Activated CD4-positive, alpha-beta T cell treated with anti-CD3 and anti-CD28 coated beads for 36 hours (primary cell): ENCODE measurements at regions not wholly inside any gene's neighbourhood (a gene's known extent, or its start where the extent isn't known, plus 50 kb on each side); places are given as distances from the start of the nearest gene placed in this dataset.

Experiments used
- ATAC-seq: fragments of 200-7000 bp; cut with Tn5 transposase; one replicate; pipeline ENCODE4 v1.10.0; 2021; ENCODE audit warnings: mild to moderate bottlenecking, moderate library complexity
- CTCF ChIA-PET: fragments of 350-600 bp; sonication (Branson Sonifier 250); formaldehyde crosslinking; loops from one replicate; lab custom pipeline; 2021; ENCODE audit warnings: antibody characterized with exemption; lab: Charles Lee
- POLR2A ChIA-PET: fragments of 350-600 bp; sonication (Branson Sonifier 250); formaldehyde crosslinking; loops from one replicate; lab custom pipeline; 2021; ENCODE audit warnings: antibody characterized with exemption, inconsistent platforms; lab: Charles Lee
- DNase-seq: peaks from one replicate; pipeline ENCODE4 v3.0.0-alpha.2; 2020
- H3K27ac Mint-ChIP-seq: one replicate; pipeline ENCODE4 v1.8.0; 2021; ENCODE audit warnings: mixed read lengths
- H3K27me3 Mint-ChIP-seq: one replicate; pipeline ENCODE4 v1.8.0; 2021; ENCODE audit warnings: mixed read lengths
- H3K36me3 Mint-ChIP-seq: one replicate; pipeline ENCODE4 v1.8.0; 2021; ENCODE audit warnings: low read depth, mixed read lengths
- H3K4me1 Mint-ChIP-seq: one replicate; pipeline ENCODE4 v1.8.0; 2021; ENCODE audit warnings: mixed read lengths
- H3K4me3 Mint-ChIP-seq: one replicate; pipeline ENCODE4 v1.8.0; 2021; ENCODE audit warnings: mild to moderate bottlenecking, moderate library complexity, mixed read lengths
- H3K9me3 Mint-ChIP-seq: one replicate; pipeline ENCODE4 v1.8.0; 2021; ENCODE audit warnings: low read depth, mixed read lengths
- intact Hi-C, 2 experiments: fragments of 100-400 bp; cut with DNase I in 1 of 2; cut with micrococcal nuclease in 1 of 2; formaldehyde crosslinking; loops; one replicate each; pipeline versions ENCODE4 v1.14.2 to v1.15.1; 2022 to 2024; cut with DNase I, micrococcal nuclease

GRCh38 chr2:167764772-167765341 lies 482.5 kb downstream of the STK39 start:
- intact Hi-C loops, result no loop called here
- H3K36me3 Mint-ChIP-seq, result no peaks in the 10 kb centered on the region
- ATAC-seq (no peak), DNase-seq (no peak)
- H3K27me3 Mint-ChIP-seq, result no peaks in the 10 kb centered on the region
- no peaks in the 10 kb centered on the region for H3K9me3 Mint-ChIP-seq
- POLR2A ChIA-PET, result no interaction called here
- H3K4me1 Mint-ChIP-seq, result no peaks in the 10 kb centered on the region
- H3K27ac Mint-ChIP-seq, result no peak overlapping the region
- no peak overlapping the region for H3K4me3 Mint-ChIP-seq
- CTCF ChIA-PET, result no interaction called here

GRCh38 chr2:167761465-167762136 lies 485.8 kb downstream of the STK39 start:
- no peak for DNase-seq
- no peak overlapping the region for H3K4me3 Mint-ChIP-seq
- H3K36me3 Mint-ChIP-seq, result no peaks in the 10 kb centered on the region
- ChIA-PET CTCF (no interaction called here), POLR2A (no interaction called here)
- no peaks in the 10 kb centered on the region for H3K4me1 Mint-ChIP-seq
- no peak overlapping the region for H3K27ac Mint-ChIP-seq
- ATAC-seq, result no peak
- no peaks in the 10 kb centered on the region for H3K27me3 Mint-ChIP-seq
- no peaks in the 10 kb centered on the region for H3K9me3 Mint-ChIP-seq
- intact Hi-C loops, result no loop called here

- intact Hi-C loops, result no loop called here
- no peaks in the 10 kb centered on the region for H3K27me3 Mint-ChIP-seq
- H3K4me1 Mint-ChIP-seq, result no peaks in the 10 kb centered on the region
- no peaks in the 10 kb centered on the region for H3K9me3 Mint-ChIP-seq
- POLR2A ChIA-PET, result no interaction called here
- no peak overlapping the region for H3K4me3 Mint-ChIP-seq
- no peak for DNase-seq
- no peak overlapping the region for H3K27ac Mint-ChIP-seq
- no peaks in the 10 kb centered on the region for H3K36me3 Mint-ChIP-seq
- ATAC-seq, result no peak
- CTCF ChIA-PET, result interaction anchor here (0.7 kb wide), 1 partner anchor 13 kb away, joined by 3 read pairs; no protein-coding TSS in a partner anchor
Observed at GRCh38 chr2:167759531-167759930, 487.9 kb downstream of the STK39 start.

- Mint-ChIP-seq H3K9me3 (no peaks in the 10 kb centered on the region), H3K36me3 (no peaks in the 10 kb centered on the region), H3K27ac (no peak overlapping the region), H3K4me1 (no peaks in the 10 kb centered on the region), H3K4me3 (no peak overlapping the region), H3K27me3 (no peaks in the 10 kb centered on the region)
- ATAC-seq (no peak), DNase-seq (no peak)
- CTCF ChIA-PET, result no interaction called here
- POLR2A ChIA-PET, result no interaction called here
- intact Hi-C loops, result no loop called here
Observed at GRCh38 chr2:167758292-167758691, 489.1 kb downstream of the STK39 start.

GRCh38 chr2:167756446-167756845 lies 490.9 kb downstream of the STK39 start:
- H3K27ac Mint-ChIP-seq, result no peak overlapping the region
- ChIA-PET CTCF (no interaction called here), POLR2A (no interaction called here)
- no peak for ATAC-seq
- H3K36me3 Mint-ChIP-seq, result no peaks in the 10 kb centered on the region
- H3K27me3 Mint-ChIP-seq, result peaks cover 2% of the 10 kb centered on the region
- no peaks in the 10 kb centered on the region for H3K9me3 Mint-ChIP-seq
- no peak for DNase-seq
- no peaks in the 10 kb centered on the region for H3K4me1 Mint-ChIP-seq
- intact Hi-C loops, result no loop called here
- H3K4me3 Mint-ChIP-seq, result no peak overlapping the region

- Mint-ChIP-seq H3K27ac (no peak overlapping the region), H3K4me1 (no peaks in the 10 kb centered on the region), H3K36me3 (no peaks in the 10 kb centered on the region), H3K27me3 (peaks cover 6% of the 10 kb centered on the region), H3K9me3 (no peaks in the 10 kb centered on the region), H3K4me3 (no peak overlapping the region)
- ChIA-PET CTCF (no interaction called here), POLR2A (no interaction called here)
- DNase-seq (no peak), ATAC-seq (no peak)
- intact Hi-C loops, result no loop called here
Observed at GRCh38 chr2:167753142-167753541, 494.3 kb downstream of the STK39 start.

- CTCF ChIA-PET, result no interaction called here
Observed at GRCh38 chr2:167752734-167753133, 494.7 kb downstream of the STK39 start.

GRCh38 chr2:167750675-167751074 lies 496.7 kb downstream of the STK39 start:
- Mint-ChIP-seq H3K9me3 (no peaks in the 10 kb centered on the region), H3K27ac (no peak overlapping the region), H3K4me3 (no peak overlapping the region), H3K27me3 (peaks cover 10% of the 10 kb centered on the region), H3K36me3 (no peaks in the 10 kb centered on the region), H3K4me1 (no peaks in the 10 kb centered on the region)
- POLR2A ChIA-PET, result no interaction called here
- ATAC-seq (no peak), DNase-seq (no peak)
- intact Hi-C loops, result no loop called here
- CTCF ChIA-PET, result no interaction called here

More at GRCh38 chr2:167752734-167753133, 494.7 kb downstream of the STK39 start:
- no peak for DNase-seq
- no peaks in the 10 kb centered on the region for H3K4me1 Mint-ChIP-seq
- no peak overlapping the region for H3K4me3 Mint-ChIP-seq
- ATAC-seq, result no peak
- intact Hi-C loops, result no loop called here
- H3K36me3 Mint-ChIP-seq, result no peaks in the 10 kb centered on the region
- H3K27ac Mint-ChIP-seq, result no peak overlapping the region
- POLR2A ChIA-PET, result no interaction called here
- H3K9me3 Mint-ChIP-seq, result no peaks in the 10 kb centered on the region
- peaks cover 6% of the 10 kb centered on the region for H3K27me3 Mint-ChIP-seq

- Mint-ChIP-seq H3K4me3 (no peak overlapping the region), H3K4me1 (no peaks in the 10 kb centered on the region), H3K36me3 (no peaks in the 10 kb centered on the region), H3K27ac (no peak overlapping the region), H3K27me3 (peaks cover 10% of the 10 kb centered on the region), H3K9me3 (no peaks in the 10 kb centered on the region)
- POLR2A ChIA-PET, result no interaction called here
- DNase-seq, result no peak
- ATAC-seq, result no peak
- CTCF ChIA-PET, result no interaction called here
- intact Hi-C loops, result no loop called here
Observed at GRCh38 chr2:167749660-167750059, 497.7 kb downstream of the STK39 start.

- intact Hi-C loops, result no loop called here
- CTCF ChIA-PET, result no interaction called here
- ATAC-seq, result no peak
Observed at GRCh38 chr2:167749016-167749415, 498.4 kb downstream of the STK39 start.

GRCh38 chr2:167748536-167748935 lies 498.9 kb downstream of the STK39 start:
- no peak for ATAC-seq

More at GRCh38 chr2:167749016-167749415, 498.4 kb downstream of the STK39 start:
- Mint-ChIP-seq H3K27ac (no peak overlapping the region), H3K4me3 (no peak overlapping the region), H3K27me3 (peaks cover 10% of the 10 kb centered on the region), H3K4me1 (no peaks in the 10 kb centered on the region), H3K9me3 (no peaks in the 10 kb centered on the region), H3K36me3 (no peaks in the 10 kb centered on the region)
- POLR2A ChIA-PET, result no interaction called here
- DNase-seq, result no peak

GRCh38 chr2:167745667-167746066 lies 501.7 kb downstream of the STK39 start:
- H3K9me3 Mint-ChIP-seq, result no peaks in the 10 kb centered on the region
- intact Hi-C loops, result no loop called here
- ChIA-PET POLR2A (no interaction called here), CTCF (no interaction called here)
- H3K27me3 Mint-ChIP-seq, result peaks cover 6% of the 10 kb centered on the region
- no peaks in the 10 kb centered on the region for H3K4me1 Mint-ChIP-seq
- no peak for ATAC-seq
- no peak overlapping the region for H3K4me3 Mint-ChIP-seq
- H3K27ac Mint-ChIP-seq, result no peak overlapping the region
- no peak for DNase-seq
- no peaks in the 10 kb centered on the region for H3K36me3 Mint-ChIP-seq

More at GRCh38 chr2:167748536-167748935, 498.9 kb downstream of the STK39 start:
- intact Hi-C loops, result no loop called here
- Mint-ChIP-seq H3K27me3 (peaks cover 10% of the 10 kb centered on the region), H3K36me3 (no peaks in the 10 kb centered on the region), H3K9me3 (no peaks in the 10 kb centered on the region), H3K4me3 (no peak overlapping the region), H3K27ac (no peak overlapping the region), H3K4me1 (no peaks in the 10 kb centered on the region)
- DNase-seq, result no peak
- POLR2A ChIA-PET, result no interaction called here
- CTCF ChIA-PET, result no interaction called here
